Osteocyte (in vitro differentiated cells): ENCODE measurements at regions not wholly inside any gene's neighbourhood (a gene's known extent, or its start where the extent isn't known, plus 50 kb on each side); places are given as distances from the start of the nearest gene placed in this dataset.
A peak's percentile ranks its signal among the peaks of the same experiment; 100 is the strongest.

Source experiments
- DNase-seq: peaks from one replicate; pipeline ENCODE4 v3.0.0; 2021; ENCODE audit warnings: mixed read lengths; ENCODE audit not compliant: unreplicated experiment; ENCODE audit errors: extremely low spot score
- H3K27ac Mint-ChIP-seq: one replicate; pipeline ENCODE4 v1.8.0; 2021; ENCODE audit warnings: mild to moderate bottlenecking, mixed read lengths; ENCODE audit not compliant: unreplicated experiment
- H3K27me3 Mint-ChIP-seq: one replicate; pipeline ENCODE4 v1.8.0; 2021; ENCODE audit warnings: mixed read lengths; ENCODE audit not compliant: unreplicated experiment
- H3K36me3 Mint-ChIP-seq: one replicate; pipeline ENCODE4 v1.8.0; 2021; ENCODE audit warnings: mixed read lengths; ENCODE audit not compliant: unreplicated experiment
- H3K4me1 Mint-ChIP-seq: one replicate; pipeline ENCODE4 v1.8.0; 2021; ENCODE audit warnings: mixed read lengths; ENCODE audit not compliant: unreplicated experiment
- H3K4me3 Mint-ChIP-seq: one replicate; pipeline ENCODE4 v1.8.0; 2021; ENCODE audit warnings: mild to moderate bottlenecking, moderate library complexity, mixed read lengths; ENCODE audit not compliant: unreplicated experiment
- H3K9me3 Mint-ChIP-seq: one replicate; pipeline ENCODE4 v1.8.0; 2021; ENCODE audit warnings: mixed read lengths; ENCODE audit not compliant: unreplicated experiment
- TF ChIP-seq, protein P1 (sequence below): fragments of 200-600 bp; sonication (generic); IDR thresholded peaks from 2 replicates; pipeline ENCODE4 v1.5.0; 2021; ENCODE audit warnings: antibody characterized with exemption, mild to moderate bottlenecking, moderate library complexity

DNA sequence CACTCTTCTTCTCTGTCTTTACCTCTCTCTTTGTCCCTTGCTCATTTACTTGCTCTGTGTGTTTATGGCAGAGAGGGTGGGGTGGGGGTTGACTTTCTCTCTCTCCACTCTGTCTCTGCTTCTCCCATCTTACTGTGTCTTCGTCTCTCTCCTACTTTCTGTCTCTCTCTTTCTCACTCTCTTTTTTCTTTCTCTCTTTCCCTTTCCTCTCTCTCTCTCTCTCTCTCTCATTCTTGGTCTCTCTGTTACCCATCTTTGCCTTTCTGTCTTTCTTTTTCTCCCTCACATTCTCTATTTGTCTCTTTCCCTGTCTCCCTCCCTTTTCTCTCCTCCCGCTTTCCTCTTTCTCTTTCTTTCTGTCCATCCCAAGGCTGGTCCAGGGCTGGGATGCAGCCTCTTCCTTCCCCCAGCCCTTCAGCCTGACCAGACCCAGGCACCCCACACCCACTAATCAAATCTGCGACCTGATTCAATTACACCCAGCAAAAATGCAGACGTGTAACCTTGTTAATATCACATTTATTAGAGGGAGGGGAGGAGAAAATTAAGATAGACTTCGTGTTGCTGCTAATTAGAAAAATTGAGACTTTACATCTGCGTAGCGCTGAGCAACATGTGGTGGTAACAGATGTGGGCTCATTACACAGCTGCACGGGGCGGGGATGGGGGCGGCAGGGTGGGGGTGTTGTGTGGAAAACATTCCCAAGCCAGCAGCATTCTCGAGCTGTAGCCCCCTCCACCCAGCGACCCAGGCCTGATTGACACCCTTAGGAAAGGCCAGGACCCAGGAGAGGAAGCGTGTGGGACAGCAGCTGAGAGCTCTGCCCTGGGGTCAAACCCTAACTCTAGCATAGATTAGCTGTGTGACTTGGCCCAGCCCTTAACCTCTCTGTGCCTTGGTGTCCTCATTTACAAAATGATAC lies 124.9 kb upstream of the MAFB start:
- no peaks in the 10 kb centered on the region for H3K36me3 Mint-ChIP-seq
- H3K4me1 Mint-ChIP-seq, result no peaks in the 10 kb centered on the region
- TF ChIP-seq, protein P1, sequence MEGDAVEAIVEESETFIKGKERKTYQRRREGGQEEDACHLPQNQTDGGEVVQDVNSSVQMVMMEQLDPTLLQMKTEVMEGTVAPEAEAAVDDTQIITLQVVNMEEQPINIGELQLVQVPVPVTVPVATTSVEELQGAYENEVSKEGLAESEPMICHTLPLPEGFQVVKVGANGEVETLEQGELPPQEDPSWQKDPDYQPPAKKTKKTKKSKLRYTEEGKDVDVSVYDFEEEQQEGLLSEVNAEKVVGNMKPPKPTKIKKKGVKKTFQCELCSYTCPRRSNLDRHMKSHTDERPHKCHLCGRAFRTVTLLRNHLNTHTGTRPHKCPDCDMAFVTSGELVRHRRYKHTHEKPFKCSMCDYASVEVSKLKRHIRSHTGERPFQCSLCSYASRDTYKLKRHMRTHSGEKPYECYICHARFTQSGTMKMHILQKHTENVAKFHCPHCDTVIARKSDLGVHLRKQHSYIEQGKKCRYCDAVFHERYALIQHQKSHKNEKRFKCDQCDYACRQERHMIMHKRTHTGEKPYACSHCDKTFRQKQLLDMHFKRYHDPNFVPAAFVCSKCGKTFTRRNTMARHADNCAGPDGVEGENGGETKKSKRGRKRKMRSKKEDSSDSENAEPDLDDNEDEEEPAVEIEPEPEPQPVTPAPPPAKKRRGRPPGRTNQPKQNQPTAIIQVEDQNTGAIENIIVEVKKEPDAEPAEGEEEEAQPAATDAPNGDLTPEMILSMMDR, result no peak
- H3K27me3 Mint-ChIP-seq, result peaks cover 8% of the 10 kb centered on the region
- no peak overlapping the region for H3K27ac Mint-ChIP-seq
- H3K4me3 Mint-ChIP-seq, result no peak overlapping the region
- DNase-seq, result peak; percentile 23
- H3K9me3 Mint-ChIP-seq, result no peaks in the 10 kb centered on the region

DNA sequence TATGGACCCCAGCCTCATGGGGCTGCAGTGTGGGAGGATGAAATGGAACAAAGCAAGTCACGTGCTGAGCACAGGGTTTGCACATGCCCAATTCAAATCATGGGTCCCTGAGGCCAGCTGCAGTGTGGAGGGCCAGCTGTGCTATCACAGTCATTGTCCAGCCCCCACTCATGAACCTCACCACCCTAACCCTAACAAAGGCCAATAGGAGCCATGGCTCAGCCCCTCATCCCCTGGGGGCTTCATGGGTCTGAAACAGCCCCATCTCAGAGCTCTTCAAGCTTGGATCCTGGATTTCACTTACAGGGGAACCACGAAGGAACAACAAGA lies 125.6 kb upstream of the MAFB start:
- peak; percentile 73 for DNase-seq
- TF ChIP-seq, protein P1, result no peak
- Mint-ChIP-seq H3K9me3 (no peaks in the 10 kb centered on the region), H3K4me1 (no peaks in the 10 kb centered on the region), H3K4me3 (no peak overlapping the region), H3K27ac (no peak overlapping the region), H3K27me3 (peaks cover 8% of the 10 kb centered on the region), H3K36me3 (no peaks in the 10 kb centered on the region)

DNA sequence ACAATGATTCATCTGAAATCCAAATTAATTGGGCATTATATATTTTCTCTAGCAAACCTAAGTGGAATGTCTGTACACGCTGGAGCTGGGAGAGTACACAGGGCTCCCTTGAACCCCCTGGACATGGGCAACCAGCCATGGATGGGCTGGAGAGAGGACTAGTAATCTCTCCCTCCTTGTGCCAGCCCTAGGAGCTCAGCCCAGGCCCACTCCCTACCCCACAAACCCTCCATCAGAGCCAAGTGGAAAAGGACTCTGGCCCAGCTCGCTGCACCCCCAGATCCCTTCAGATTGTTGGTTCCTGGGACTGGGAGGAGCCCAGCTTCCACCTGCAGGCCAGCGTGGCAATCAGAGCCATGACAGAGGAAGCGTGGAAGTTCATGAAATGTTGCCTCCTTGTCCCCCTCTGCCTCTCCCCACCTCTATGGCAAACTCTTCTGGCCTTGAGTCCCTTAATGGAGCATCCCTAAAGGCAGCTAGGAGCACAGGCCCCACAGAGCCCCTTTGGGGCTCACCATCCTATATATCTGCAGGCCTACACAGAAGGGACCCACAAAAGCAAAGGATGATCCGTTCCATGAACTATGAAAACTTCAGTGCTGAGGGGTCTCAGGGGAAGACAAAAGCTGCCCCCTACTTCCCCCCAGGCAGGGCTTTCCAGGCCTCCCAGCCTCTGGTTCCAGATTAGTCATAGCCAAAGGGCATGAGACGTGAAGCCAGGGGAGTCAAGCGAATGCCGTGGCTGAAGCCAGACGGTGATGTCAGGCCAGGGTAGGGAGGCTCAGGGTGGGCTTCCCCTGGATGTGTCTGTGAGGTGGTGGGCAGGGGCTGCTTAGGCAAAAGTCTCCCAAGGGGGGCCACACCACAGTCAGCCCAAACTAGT lies 126.4 kb upstream of the MAFB start:
- Mint-ChIP-seq H3K27ac (no peak overlapping the region), H3K4me3 (no peak overlapping the region), H3K9me3 (no peaks in the 10 kb centered on the region), H3K36me3 (no peaks in the 10 kb centered on the region), H3K27me3 (peaks cover 2% of the 10 kb centered on the region), H3K4me1 (no peaks in the 10 kb centered on the region)
- peak; percentile 67 for DNase-seq
- TF ChIP-seq, protein P1, result no peak

DNA sequence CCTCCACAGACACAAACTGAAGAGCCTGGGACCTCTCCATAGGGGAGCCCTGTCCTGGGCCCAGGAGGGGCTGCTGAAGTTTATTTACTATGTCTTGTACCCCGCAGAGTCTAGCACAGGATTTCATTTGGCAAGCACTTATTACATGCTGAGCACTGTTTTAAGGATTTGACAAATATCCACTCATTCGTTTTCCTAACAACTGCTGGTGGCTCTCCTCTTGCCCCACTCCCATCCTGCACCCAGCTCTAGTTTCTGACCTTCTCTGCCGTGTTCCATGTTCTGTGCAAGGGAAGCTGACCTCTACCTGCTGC lies 127.0 kb upstream of the MAFB start:
- H3K4me1 Mint-ChIP-seq, result no peaks in the 10 kb centered on the region
- no peak for DNase-seq
- no peak overlapping the region for H3K4me3 Mint-ChIP-seq
- TF ChIP-seq, protein P1, result no peak
- H3K36me3 Mint-ChIP-seq, result no peaks in the 10 kb centered on the region
- no peak overlapping the region for H3K27ac Mint-ChIP-seq
- peaks cover 2% of the 10 kb centered on the region for H3K27me3 Mint-ChIP-seq
- H3K9me3 Mint-ChIP-seq, result no peaks in the 10 kb centered on the region

DNA sequence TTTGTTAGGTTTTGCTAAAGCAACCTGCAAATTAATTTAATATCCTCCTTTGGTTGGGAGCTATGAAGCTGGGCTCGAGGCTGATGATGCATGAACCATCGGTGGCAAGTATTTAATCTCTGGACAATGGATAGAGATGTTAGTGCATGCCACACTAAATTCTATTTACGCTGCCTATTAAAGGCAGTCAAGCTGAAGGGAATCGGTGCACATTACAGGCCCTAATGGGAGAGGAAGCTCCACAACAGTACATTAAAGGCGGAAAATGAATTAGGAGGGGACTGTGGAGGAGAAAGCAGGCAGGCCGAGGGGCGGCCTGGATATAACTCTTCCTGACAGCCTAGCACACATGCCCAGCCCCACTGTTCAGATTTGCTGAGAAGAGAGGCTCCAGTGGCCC lies 132.4 kb upstream of the MAFB start:
- Mint-ChIP-seq H3K4me3 (no peak overlapping the region), H3K36me3 (no peaks in the 10 kb centered on the region), H3K4me1 (no peaks in the 10 kb centered on the region), H3K27me3 (peaks cover 6% of the 10 kb centered on the region), H3K9me3 (no peaks in the 10 kb centered on the region), H3K27ac (no peak overlapping the region)
- no peak for DNase-seq
- TF ChIP-seq, protein P1, result no peak
